Hematopoietic multipotent progenitor cell treated with erythropoietin and hydrocortisone succinate and interleukin-3 and kit ligand, for 15 days (in vitro differentiated cells): ENCODE measurements at regions not wholly inside any gene's neighbourhood (a gene's known extent, or its start where the extent isn't known, plus 50 kb on each side); places are given as distances from the start of the nearest gene placed in this dataset.

Source experiments
- DNase-seq: peaks from one replicate; pipeline ENCODE4 v3.0.0-alpha.2; 2015; ENCODE audit warnings: low spot score

DNA sequence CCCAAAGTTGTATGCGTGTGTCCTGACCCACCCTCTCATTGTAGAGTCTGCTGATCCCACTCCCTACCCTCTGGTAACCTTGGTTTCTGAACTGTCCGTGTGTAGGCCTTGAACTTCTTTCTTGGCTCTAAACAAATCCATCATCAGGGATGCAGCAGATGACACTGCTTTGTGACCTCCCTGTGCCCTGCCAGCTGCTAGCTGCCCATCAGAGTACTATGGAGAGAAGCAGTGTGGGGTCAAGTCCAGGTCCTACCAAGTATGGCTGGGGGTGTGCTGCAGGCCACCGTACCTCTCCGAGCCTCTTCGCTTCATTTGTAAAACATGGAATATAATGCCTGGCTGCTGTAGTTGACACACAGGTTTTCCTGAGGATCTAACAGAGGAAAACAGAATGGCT lies 183.5 kb upstream of the RBPJ start:
- no peak for DNase-seq

DNA sequence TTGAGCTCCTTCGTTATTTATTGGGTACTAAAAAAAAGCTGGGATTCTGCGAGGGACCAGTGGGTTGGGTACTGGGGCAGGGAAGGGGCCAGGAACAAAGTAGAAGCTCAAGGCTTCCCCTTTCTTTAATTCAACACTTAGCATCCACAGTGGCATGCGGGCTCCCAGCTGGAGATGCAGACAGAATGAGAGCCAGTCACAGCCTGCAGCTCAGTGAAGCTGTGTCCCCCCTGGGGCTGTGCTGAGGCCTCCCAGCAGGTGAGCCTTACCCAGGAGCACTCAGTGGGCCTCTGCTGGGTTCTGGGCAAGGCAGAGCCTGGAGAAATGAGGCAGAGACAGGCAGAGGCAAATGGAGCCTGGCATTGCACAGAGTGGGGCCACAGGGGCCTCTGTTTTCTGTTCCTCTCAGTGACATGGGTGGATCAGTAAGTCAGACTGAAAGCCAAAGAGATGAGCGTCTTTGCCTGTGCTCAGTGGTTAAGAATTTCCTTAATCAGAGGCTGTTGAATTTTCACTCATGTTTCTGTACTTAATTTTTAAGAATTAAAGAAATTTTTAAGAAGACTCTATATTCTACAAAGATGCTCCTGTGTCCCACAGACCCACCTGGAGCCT lies 181.4 kb upstream of the RBPJ start:
- DNase-seq = no peak

DNA sequence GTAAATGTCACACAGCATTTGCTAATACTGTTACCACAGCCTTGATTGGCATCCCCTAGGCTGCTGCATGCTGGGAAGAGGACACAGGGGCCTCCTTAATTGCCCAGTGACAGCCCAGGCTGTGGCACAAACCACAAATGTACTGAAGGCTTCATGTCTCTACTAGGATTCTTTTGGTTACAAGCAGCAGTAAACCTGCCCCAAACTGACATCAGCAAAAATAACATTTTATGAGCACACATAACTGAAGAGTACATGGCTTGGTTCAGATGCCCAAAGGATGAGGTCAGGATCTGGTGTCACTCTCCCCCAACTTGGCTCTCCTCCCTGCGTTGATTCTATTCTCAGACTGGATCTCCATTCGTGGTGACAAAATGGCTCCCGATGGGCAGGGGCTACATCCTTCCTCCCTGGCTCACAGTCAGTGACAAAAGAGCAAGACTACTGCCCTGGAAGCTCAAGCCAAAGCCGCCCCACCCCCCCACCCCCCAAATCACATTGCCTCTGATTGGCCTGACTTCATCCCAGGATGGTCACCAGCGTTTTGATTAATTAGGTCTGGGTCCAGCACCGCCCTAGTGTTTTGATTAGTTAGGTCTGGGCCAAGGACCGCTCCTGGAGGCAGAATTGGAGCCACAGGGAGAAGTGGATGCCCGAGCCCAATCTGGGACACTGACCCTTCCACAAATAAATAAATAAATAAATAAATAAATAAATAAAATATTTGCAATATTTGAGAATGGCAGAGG lies 180.5 kb upstream of the RBPJ start:
- no peak for DNase-seq

DNA sequence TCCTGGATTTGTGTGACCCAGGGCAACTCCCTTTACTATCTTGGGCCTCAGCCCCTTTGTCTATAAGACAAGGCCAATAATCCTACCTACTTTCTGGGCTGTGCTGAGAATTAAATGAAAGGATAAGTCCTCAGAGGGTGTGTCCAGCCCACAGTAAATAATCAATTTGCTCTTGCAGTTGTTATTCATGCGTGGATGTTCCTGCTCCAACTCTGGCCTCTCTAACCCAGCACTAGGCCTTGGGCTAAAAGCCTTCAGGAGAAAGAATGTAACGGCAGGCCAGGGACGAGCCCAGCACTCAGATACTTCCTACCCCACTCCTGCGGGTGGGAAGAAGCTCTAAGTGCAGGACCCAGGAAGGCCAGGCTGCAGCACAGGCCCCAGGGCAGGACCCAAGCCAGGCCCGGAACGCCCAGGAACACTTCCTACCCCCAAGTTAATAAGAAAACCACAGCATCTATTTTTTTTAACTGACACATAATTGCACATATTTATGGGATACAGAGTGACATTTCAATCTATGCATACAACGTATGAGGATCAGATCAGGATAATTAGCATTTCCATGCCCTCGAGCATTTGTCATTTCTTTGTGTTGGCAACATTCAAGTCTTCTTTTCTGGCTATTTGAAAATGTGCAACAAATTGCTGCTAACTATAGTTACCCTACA lies 179.6 kb upstream of the RBPJ start:
- no peak for DNase-seq

DNA sequence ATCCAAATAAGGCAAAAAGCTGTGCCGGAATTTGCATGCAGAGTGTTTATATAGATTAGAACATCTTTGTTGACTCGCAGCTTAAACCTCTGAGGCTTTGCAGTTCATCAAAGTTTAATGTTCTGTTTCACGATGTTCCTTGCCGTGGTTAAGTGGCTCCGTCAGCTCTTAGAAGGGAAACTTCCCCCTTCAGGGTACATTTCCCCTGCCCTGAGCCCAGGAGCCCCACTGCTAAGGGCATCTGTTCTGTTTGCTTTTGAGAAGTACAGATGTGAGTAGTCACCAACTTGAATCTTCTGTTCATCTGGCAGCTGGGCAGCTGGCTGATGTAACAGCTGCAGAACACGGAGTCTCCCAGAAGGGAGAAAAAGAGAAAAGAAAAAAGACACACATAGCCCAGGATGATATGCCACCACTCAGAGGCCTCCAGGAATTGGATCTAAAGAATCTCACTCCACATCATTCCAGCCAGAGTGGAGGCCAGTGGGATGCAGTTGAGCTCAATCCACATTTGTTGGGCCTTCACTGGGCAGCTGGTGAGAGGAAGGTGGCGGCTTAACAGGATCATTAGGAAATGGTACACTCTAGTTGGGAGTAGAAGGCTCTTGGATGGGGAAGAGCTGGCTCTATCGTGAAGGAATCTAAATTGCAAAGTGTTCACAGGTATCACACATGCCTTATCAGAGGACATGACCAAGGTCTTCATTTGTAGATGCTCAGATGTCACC lies 178.7 kb upstream of the RBPJ start:
- no peak for DNase-seq

DNA sequence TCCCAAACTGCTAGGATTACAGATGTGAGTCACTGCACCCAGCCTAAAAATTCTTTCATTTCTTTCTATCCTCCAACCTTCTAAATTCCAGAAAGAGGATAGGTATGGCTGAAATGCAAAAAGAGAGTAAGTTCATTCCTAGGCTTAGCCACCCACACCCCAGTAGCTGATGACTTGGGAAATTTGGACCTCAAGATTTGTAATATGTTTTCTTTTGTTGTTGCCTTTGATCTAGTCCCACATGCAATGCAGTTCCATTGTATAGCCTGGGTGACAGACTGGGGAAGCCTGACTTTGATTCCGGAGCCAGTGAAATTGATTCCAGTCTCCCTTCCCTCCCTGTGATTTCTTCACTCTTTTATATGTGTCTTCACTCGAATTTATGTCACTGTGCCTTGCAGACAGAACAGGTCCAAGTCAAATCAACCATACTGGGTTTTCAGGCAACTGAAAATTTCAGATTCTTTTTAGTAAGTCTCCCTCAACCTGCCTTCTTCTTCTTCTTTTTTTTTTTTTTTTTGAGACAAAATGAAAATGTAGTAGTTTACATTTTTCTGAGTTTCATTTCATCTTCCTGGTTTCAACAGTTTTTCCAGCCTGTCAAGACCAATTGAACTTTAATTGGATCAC lies 176.2 kb upstream of the RBPJ start:
- no peak for DNase-seq

DNA sequence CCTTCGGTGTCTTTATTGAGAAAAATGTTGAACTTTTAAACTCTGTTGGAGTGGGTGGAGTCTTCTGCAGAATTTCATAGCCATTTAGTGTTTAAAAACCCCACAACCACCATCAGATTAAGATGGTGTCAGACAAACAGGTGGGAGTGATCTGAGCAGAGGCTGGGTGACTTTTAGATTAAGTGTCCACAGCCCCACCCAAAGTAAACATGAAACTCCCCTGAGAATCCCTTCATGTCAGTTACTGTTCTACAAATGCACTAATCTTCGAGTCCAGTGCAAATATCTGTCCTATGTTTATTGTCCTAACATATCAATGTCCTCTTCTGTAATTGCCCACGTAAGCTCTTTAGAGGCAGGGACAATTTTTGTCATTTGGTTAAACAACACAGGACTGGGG lies 175.6 kb upstream of the RBPJ start:
- DNase-seq = no peak

DNA sequence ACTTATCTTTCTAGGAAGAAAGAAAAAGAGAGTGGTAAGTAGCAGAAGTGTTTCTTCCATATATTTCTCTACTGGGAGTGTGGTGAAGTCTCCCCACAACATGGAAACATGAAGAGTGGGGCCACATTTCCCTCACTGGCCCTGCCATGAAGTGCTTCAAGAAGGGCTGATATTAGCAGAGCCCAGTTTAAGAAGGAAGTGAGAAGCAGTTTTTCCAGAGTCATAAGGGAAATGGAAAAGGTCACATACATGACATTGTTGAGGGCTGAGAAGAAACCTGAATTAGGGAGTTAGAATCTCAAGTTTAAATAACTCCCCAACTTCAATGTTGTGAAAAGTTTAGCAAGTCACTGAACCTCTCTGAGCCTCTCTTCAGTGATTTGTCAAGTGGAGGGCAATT lies 171.9 kb upstream of the RBPJ start:
- no peak for DNase-seq

DNA sequence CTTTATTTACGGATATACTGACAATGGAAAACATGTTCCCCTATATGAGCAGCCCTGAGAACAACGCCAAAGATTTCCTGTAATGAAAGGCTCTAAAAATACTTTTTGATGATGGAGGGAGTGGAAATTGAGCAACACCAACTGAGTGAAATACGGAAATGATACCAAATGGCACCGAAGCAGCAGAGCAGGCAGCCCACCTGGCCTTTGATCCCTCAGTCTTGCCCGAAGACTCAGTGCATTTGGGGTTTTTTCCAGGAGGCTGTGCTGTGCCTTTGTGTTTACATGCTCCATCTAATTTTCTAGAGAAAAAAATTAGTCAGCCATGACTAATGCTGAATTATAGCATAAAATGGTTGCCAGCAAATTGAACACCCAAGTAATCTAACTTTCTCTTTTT lies 169.9 kb upstream of the RBPJ start:
- DNase-seq = no peak

DNA sequence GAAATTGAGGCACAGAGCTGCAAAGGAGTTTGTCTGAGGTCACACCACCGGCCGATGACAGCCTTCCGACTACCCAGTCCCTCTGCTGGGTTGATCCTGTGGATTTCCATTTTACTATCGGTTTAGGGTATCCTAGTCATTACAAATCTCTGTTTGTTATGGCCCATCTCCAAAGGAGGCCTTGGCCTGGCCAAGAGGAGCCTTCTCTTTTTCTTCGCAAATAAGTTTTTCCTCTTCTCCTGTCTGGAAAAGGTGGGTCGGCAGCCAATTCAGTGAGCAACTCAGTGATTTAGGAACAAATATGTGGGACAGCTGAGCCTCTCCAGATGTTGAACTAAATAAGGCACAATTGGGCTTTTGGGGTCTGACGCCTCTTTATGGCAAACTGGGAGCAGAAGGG lies 169.2 kb upstream of the RBPJ start:
- no peak for DNase-seq

DNA sequence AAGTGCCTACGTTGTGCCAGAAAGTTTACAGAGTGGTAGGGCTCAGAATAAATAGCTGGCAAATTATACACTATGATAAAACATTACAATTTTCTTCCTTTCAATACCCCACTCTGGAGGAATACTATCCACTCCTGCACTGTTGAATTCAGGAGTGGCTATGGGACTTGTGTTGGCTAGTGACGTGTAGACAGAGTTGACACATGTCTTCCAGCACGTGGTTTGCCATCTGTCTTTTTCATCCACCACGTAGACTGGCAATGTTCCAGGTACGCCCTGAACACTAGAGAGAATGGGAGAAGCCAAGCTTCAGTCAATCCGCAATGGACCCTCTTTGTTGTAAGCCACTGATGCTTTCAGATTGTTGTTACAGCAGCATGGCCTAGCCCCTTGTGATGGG lies 168.8 kb upstream of the RBPJ start:
- DNase-seq = no peak

DNA sequence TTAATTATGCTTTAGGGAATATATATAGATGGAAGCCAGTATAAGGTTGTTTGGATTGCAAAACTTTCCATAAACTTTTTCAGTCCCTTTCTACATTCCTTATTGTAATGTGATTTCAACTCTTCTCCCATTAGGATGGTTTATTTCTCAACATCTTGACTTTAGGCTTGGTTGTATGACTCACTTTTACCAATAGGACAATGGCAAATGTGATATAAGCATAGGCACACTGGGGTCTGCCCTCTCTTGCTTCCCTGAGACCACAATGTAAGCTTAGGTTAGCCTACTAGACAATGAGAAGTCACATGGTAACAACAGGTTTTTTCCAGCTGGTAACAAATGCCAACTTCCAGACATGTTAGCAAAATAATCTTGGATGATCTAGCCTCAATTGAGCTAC lies 163.3 kb upstream of the RBPJ start:
- no peak for DNase-seq

DNA sequence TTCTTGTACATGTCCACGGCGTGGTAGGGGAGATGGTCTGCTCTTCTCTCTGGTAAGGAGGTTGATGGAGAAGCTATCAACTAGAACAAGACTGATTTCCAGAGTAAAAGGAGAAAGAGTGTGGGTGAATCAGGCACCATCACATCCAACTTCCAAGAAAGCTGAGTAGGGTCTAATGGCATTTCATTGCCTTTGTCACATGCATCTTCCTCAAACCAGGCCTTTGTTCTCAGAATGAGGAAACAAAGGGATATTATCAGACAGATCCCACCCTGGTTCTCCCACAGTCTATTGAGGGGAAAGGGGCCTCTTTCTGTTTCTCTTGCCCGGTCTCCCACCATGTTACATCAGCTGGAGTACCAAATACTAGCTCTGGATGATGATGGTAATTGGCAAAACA lies 160.2 kb upstream of the RBPJ start:
- DNase-seq = no peak

DNA sequence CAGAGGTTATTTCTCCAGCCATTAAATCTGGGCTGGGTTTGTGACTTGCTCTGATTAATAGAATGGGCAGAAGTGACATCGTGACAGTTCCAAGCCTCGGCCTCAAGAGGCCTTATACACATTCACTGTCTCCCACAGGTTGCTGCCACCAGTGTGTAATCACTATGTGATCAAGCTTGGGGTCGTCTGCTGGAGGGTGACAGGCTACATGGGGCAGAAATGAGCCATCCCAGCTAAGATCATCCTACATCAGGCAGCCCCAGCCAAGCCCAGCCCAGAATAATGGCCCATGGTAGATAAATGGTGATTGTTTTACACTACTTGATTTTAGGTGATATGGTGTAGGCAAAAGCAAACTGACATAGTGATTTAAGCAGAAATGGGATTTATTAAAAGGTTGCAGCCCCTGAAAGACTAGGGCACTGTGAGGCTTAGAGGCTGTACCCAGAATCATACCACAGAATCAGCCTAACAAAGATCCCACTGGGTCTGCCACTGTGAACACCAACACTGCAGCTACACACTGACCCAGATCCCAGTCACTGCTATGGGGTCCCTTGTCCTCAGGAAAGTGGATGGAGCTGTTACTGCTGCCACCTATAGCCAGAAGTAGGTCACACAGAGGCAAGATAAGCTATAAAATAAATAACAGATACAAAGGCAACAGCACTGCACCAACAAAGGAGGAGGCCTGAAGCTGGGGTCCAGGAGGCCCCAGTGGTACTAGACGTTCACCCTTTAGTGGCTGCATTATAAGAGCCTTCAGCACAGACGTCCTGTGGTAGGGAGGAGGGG lies 159.6 kb upstream of the RBPJ start:
- DNase-seq = no peak

DNA sequence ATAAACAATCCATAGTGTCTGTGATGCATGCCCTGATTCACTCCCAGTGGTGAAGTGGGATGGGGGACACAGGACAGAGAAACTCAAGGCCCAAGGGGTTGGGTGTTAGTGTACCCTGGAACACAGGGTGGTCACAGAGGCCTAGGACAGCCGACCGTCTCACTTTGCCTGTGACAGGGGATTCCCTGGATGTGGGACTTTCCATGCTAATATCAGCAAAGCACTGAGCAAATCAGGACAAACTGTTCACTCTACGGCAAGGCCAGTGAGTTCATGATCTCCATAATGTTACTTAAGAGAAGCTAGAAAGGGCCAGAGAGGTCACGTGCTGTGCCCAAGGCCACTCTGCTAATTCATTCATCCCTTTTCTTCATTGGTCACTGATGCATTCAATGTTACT lies 158.7 kb upstream of the RBPJ start:
- DNase-seq = no peak

DNA sequence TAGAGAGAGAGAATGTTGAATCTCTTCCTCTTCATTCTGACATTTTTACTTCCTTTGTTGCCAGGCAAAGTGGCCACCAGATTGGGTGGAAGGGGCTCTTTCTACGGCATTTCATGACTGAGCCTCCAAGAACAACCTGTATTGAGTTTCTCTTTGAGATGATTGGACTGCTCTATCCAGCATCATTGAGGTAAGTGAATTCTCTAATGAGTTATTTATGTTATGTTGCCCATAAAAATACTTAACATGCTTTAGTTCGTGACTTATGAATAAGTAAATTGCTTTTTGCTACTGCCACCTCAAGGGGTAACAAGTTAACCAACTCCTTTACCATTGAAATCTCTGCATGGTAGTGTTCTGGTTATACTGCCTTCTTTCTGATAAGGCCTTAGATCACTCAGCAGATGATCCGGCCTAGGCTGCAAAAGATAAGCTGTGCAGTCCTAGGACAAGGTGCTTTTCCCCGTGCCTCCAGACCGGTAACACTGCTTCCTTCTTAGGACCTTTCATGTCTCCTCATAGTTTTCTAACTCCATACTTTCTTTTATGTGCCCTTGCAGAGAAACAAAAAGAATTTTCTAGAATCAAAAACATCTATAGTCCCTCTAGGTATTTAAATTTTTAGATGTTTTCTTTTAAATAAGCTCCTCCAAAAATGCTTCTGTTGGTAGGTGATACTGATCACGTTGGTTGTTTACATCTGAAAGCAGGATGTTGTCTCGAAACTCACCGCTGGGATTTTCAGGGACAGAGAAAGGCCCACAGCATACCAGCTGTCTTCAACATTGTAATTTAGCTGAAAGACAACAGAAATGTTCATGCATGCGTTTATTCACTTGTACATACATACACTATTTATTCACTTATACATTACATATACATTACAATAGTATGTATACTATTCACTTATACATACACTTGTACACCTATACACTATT lies 157.1 kb upstream of the RBPJ start:
- DNase-seq = no peak

DNA sequence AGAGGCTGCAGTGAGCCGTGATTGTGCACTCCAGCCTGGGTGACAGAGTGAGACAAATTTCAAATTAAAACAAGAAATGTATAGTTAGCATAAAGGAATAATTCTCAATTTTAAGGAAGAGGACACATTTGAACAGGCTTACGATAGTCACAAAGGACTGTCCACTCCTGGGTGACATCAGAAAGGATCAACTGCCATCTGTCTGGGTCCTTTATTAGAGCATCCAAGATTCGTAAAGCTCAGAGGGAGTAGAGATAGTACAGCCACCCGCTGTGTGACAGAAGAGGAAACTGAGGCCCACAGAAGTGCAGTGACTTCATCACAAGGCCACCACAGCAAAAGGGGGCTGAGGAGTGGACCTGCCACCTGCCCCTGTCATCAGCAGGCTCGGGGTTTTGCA lies 149.3 kb upstream of the RBPJ start:
- no peak for DNase-seq

DNA sequence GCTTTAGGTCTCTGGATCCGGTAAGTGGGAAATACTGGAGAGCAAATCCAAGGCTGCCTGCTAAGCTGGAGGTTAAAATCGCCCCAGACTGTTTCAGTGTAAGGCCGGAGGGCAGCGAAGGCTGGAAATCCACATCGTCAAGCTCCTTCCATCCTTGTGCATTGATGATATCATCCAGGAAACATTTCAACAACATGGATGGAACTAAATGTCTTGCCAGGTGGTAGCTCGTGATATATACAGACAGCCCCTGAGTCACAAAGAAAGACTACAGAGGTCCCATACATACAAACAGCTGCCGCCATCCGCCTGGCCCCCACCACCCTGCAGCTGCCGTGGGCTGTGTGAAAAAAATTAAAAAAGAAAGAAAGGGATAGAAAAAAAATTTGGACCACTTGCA lies 148.9 kb upstream of the RBPJ start:
- no peak for DNase-seq

DNA sequence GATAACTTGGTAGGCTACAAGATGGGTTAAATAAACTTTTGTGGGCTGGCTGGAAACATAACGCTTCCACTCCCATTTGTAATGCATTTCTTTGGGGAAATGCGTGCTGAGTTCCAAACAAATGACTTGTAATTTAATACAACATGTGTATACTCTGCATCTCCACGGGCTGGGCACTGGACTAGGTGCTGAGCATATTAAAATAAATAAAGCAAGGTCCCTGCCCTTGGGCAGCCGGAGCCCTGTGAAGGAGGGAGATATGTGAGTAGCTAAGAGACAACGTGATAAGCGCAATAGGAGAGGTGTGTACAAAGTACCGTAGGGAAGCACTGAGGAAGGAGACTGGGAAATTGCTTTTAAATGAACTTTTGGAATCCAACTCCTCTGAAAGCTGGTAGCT lies 147.2 kb upstream of the RBPJ start:
- no peak for DNase-seq

DNA sequence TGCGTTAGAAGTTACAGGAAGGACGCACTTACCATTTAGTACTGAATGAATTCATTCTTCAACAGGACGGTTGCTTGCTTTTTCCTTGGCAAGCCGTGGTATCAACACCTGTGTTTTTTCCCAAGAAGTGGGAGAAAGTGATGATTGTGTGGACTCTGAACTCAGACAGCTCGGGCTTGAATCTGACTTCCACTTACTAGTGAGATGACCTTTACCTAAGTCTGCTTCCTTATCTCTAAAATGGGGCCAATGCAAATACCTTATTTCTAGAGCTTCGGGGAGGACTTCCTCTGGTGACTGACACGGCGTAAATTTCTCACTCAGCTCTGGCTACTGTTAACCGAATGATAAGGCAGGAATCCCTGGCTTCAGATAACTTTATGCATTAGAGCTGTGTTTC lies 146.8 kb upstream of the RBPJ start:
- no peak for DNase-seq
